HG03139 (cell line): ENCODE measurements at regions not wholly inside any gene's neighbourhood (a gene's known extent, or its start where the extent isn't known, plus 50 kb on each side); places are given as distances from the start of the nearest gene placed in this dataset.
"Not testable (repeated sequence)": the region's sequence is repeated elsewhere in the genome, so short reads cannot be mapped to it uniquely, and the experiment has no call there.

Experiments used
- ATAC-seq: cut with Tn5 transposase; IDR thresholded peaks from one replicate; pipeline ENCODE4 v1.9.1; 2021; ENCODE audit not compliant: unreplicated experiment

- no peak for ATAC-seq
These were observed 170.6 kb upstream of the CCDC196 start for GRCh38 chr14:66315548-66315947.

- ATAC-seq = no peak
These were observed 163.6 kb upstream of the CCDC196 start for GRCh38 chr14:66322564-66322963.

- no peak for ATAC-seq
These were observed 155.9 kb upstream of the CCDC196 start for GRCh38 chr14:66330228-66330627.

GRCh38 chr14:66330916-66331315 is 155.3 kb upstream of the CCDC196 start:
- no peak for ATAC-seq

GRCh38 chr14:66333293-66333692 is 152.9 kb upstream of the CCDC196 start:
- not testable (repeated sequence) for ATAC-seq

- ATAC-seq = no peak
These were observed 144.9 kb upstream of the CCDC196 start for GRCh38 chr14:66341239-66341638.

- no peak for ATAC-seq
These were observed 140.2 kb upstream of the CCDC196 start for GRCh38 chr14:66345986-66346385.

- ATAC-seq = no peak
These were observed 134.9 kb upstream of the CCDC196 start for GRCh38 chr14:66351310-66351709.

- ATAC-seq = no peak
These were observed 126.7 kb upstream of the CCDC196 start for GRCh38 chr14:66359500-66359899.

- ATAC-seq = no peak
These were observed 125.7 kb upstream of the CCDC196 start for GRCh38 chr14:66360366-66360926.

- ATAC-seq = no peak
These were observed 125.2 kb upstream of the CCDC196 start for GRCh38 chr14:66361013-66361412.

- no peak for ATAC-seq
These were observed 120.8 kb upstream of the CCDC196 start for GRCh38 chr14:66365388-66365787.

GRCh38 chr14:66369157-66369697 is 116.9 kb upstream of the CCDC196 start:
- ATAC-seq = no peak

GRCh38 chr14:66371776-66372175 is 114.4 kb upstream of the CCDC196 start:
- ATAC-seq = no peak

- ATAC-seq = no peak
These were observed 110.9 kb upstream of the CCDC196 start for GRCh38 chr14:66375046-66375964.

GRCh38 chr14:66377574-66377973 is 108.6 kb upstream of the CCDC196 start:
- no peak for ATAC-seq

GRCh38 chr14:66378712-66379505 is 107.3 kb upstream of the CCDC196 start:
- no peak for ATAC-seq

- ATAC-seq = no peak
These were observed 106.0 kb upstream of the CCDC196 start for GRCh38 chr14:66380143-66380542.

GRCh38 chr14:66381755-66382154 is 104.4 kb upstream of the CCDC196 start:
- ATAC-seq = no peak

- no peak for ATAC-seq
These were observed 102.9 kb upstream of the CCDC196 start for GRCh38 chr14:66383257-66383656.

- ATAC-seq = no peak
These were observed 102.4 kb upstream of the CCDC196 start for GRCh38 chr14:66383771-66384170.
